Kidney (tissue), 13 donors: ENCODE measurements at regions not wholly inside any gene's neighbourhood (a gene's known extent, or its start where the extent isn't known, plus 50 kb on each side); places are given as distances from the start of the nearest gene placed in this dataset.

Source experiments
- DNase-seq, 5 donors: peaks; one replicate each; pipeline ENCODE4 v3.0.0-alpha.2; 2013 to 2020
- FAIRE-seq: peaks from 2 replicates; lab custom pipeline; 2012; peaks lifted over from hg19 to GRCh38; lab: Jason Lieb, UNC
- H3K27ac ChIP-seq, 2 donors: one replicate each; pipeline ENCODE4 v1.7.0; 2013; ENCODE audit warnings: low read depth in 2 of 2, low read length in 2 of 2, inconsistent platforms in 1 of 2
- H3K27me3 ChIP-seq: one replicate; pipeline ENCODE4 v1.7.1; 2013; ENCODE audit warnings: low read length, inconsistent platforms; ENCODE audit not compliant: control insufficient read depth, insufficient read depth
- H3K36me3 ChIP-seq, 3 donors: one replicate each; pipeline versions ENCODE4 v1.7.0 to v1.7.1; 2013; ENCODE audit warnings: low read length in 3 of 3, control low read depth in 1 of 3, inconsistent platforms in 1 of 3; ENCODE audit not compliant: insufficient read depth in 3 of 3, control insufficient read depth in 2 of 3
- H3K4me1 ChIP-seq, 3 donors: one replicate each; pipeline versions ENCODE4 v1.7.0 to v1.7.1; 2013; ENCODE audit warnings: low read length in 3 of 3, inconsistent platforms in 1 of 3, low read depth in 1 of 3; ENCODE audit not compliant: control insufficient read depth in 2 of 3, insufficient read depth in 2 of 3
- H3K4me3 ChIP-seq, 3 donors: one replicate each; pipeline versions ENCODE4 v1.7.0 to v1.8.1; 2013; ENCODE audit warnings: low read length in 3 of 3, control low read depth in 1 of 3, inconsistent platforms in 1 of 3
- H3K9ac ChIP-seq, 3 donors: one replicate each; pipeline versions ENCODE4 v1.7.0 to v1.7.1; 2013; ENCODE audit warnings: low read length in 3 of 3, control low read depth in 1 of 3, inconsistent platforms in 1 of 3
- H3K9me3 ChIP-seq, 3 donors: one replicate each; pipeline versions ENCODE4 v1.7.0 to v1.7.1; 2013; ENCODE audit warnings: low read length in 3 of 3, control low read depth in 1 of 3, inconsistent platforms in 1 of 3; ENCODE audit not compliant: control insufficient read depth in 2 of 3, insufficient read depth in 1 of 3
- intact Hi-C: fragments of 100-400 bp; cut with DNase I; formaldehyde crosslinking; loops from one replicate; pipeline ENCODE4 v1.11.1; 2022
- TF ChIP-seq, protein P1 (sequence below): IDR thresholded peaks from 3 replicates; pipeline ENCODE4 v1.5.1; 2012; ENCODE audit warnings: mild to moderate bottlenecking, moderate library complexity, borderline replicate concordance; ENCODE audit not compliant: insufficient read depth; ENCODE audit errors: extremely low read depth
- donor health status: control.
- donor health status: control.
- donor health status: control.
- donor health status: control.
- donor health status: control.
- donor health status: DM: yes; HTN: yes; CAD: no.
- donor health status: Normal renal cell carcinoma (clear cell type).

DNA sequence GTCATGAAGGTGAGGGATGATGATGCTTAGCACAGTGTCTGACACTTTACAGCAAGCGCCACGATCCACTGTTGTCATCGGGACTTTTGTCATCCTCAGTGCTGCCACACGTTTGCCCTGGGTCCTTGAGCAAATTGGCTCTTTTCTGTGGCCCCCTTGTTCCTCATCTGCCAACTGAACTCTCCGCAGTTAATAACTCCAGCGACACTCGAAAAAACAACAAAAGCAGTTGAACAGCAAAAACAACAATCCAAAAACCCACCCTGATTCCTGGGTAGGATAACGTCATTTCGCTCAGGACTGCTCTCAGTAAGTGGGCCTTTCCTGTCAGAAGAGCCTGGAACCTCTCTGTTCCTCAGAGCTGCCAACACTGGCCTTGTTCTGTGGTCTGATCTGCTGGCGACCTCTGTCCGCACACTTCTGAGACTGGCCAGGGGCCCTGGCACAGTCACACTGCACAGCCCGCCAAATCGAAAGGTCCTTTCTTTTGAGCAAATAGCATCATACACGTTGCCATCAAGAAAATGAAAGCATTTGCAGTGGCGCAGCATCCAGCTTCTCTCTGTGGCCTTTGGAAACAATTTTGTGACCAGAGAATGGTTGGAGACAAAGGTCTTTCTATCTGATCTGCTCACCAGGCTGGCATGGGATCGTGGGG, 79.9 kb upstream of the SYT13 start:
- H3K4me3 ChIP-seq = no peak overlapping the region
- H3K9me3 ChIP-seq = no peaks in the 10 kb centered on the region
- TF ChIP-seq, protein P1, sequence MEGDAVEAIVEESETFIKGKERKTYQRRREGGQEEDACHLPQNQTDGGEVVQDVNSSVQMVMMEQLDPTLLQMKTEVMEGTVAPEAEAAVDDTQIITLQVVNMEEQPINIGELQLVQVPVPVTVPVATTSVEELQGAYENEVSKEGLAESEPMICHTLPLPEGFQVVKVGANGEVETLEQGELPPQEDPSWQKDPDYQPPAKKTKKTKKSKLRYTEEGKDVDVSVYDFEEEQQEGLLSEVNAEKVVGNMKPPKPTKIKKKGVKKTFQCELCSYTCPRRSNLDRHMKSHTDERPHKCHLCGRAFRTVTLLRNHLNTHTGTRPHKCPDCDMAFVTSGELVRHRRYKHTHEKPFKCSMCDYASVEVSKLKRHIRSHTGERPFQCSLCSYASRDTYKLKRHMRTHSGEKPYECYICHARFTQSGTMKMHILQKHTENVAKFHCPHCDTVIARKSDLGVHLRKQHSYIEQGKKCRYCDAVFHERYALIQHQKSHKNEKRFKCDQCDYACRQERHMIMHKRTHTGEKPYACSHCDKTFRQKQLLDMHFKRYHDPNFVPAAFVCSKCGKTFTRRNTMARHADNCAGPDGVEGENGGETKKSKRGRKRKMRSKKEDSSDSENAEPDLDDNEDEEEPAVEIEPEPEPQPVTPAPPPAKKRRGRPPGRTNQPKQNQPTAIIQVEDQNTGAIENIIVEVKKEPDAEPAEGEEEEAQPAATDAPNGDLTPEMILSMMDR = no peak
- no peak overlapping the region for H3K27ac ChIP-seq
- DNase-seq = no peak
- peaks cover 0 to 3% (median 0%) of the 10 kb centered on the region in 3 donors for H3K4me1 ChIP-seq
- no peaks in the 10 kb centered on the region for H3K27me3 ChIP-seq
- no peak for FAIRE-seq
- H3K9ac ChIP-seq = no peak overlapping the region
- intact Hi-C loops = no loop called here
- no peaks in the 10 kb centered on the region for H3K36me3 ChIP-seq

DNA sequence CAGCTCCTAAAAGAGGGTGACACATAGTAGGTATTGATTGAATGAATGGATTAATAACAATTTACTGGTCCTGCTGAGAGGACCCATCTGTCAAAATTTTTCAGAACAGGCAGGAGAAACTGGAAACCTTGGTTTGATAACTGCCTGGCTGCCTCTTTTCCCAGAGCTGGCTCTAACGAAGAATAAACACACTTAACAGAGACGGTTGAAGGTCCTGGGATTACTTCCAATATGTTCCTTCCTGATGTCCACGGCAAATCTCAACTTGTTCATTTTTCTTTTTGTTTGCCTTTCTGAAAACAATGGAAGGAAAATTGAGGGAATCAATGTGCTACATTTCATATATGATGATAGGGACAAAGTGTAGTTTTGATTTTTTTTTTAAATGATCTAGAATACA, 76.5 kb upstream of the SYT13 start:
- Histone ChIP-seq H3K9me3 (no peaks in the 10 kb centered on the region), H3K27ac (no peak overlapping the region), H3K4me3 (no peak overlapping the region), H3K36me3 (no peaks in the 10 kb centered on the region), H3K4me1 (no peaks in the 10 kb centered on the region), H3K9ac (no peak overlapping the region), H3K27me3 (no peaks in the 10 kb centered on the region)
- DNase-seq (no peak), FAIRE-seq (no peak)
- TF ChIP-seq, protein P1 = no peak
- intact Hi-C loops = no loop called here

DNA sequence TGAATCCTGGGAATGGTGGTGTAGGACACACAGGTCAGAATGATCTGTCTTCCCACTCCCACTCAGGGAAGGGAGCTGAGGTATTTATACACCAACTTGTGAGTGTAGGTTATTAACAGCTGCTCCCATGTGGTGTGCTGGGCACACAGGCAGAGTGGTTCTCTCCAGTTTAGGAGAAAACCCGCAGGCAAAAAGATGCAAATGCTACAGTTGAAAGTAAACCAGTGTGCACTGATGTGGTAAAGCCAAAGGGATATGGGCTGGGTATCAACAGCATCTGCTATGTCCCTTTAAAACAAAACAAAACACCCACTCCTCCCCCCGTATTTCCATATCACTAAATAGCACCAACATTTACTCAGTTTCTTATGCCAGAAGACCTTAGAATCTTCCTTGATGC, 75.4 kb upstream of the SYT13 start:
- intact Hi-C loops = no loop called here
- TF ChIP-seq, protein P1 = no peak

DNA sequence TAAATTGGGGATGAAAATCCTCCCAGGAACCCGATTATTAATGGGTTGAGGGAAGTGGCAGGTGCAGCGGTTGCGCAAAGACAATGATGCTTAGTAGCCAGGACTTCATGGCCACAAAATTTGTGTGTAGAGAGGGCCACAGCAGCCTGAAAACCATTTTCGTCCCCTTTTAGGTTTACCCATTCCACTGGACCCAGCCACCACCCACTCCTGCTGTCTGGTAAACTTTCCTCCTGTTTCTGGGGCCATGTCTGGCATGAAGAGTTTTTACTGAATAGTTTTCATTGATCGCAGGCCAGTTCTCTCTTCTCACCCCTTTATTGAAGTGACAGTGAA, 69.5 kb upstream of the SYT13 start:
- Histone ChIP-seq H3K9ac (peak overlapping the region in 1 of 3 donors; percentile 60), H3K27me3 (no peaks in the 10 kb centered on the region), H3K4me3 (peak overlapping the region; percentile 64 to 84 (median 82)), H3K9me3 (no peaks in the 10 kb centered on the region), H3K4me1 (peaks cover 0 to 2% (median 0%) of the 10 kb centered on the region in 3 donors), H3K36me3 (no peaks in the 10 kb centered on the region), H3K27ac (no peak overlapping the region)
- TF ChIP-seq, protein P1 = no peak
- no peak for FAIRE-seq
- no peak for DNase-seq
- intact Hi-C loops = no loop called here

More for the DNA sequence above, 75.4 kb upstream of the SYT13 start:
- H3K4me1 ChIP-seq = no peaks in the 10 kb centered on the region
- no peak for FAIRE-seq
- H3K27me3 ChIP-seq = no peaks in the 10 kb centered on the region
- no peak for DNase-seq
- H3K36me3 ChIP-seq = no peaks in the 10 kb centered on the region
- no peaks in the 10 kb centered on the region for H3K9me3 ChIP-seq
- H3K9ac ChIP-seq = no peak overlapping the region
- no peak overlapping the region for H3K4me3 ChIP-seq
- H3K27ac ChIP-seq = no peak overlapping the region
